A673 (cell line): ENCODE measurements at regions not wholly inside any gene's neighbourhood (a gene's known extent, or its start where the extent isn't known, plus 50 kb on each side); places are given as distances from the start of the nearest gene placed in this dataset.

Experiments used
- EZH2 ChIP-seq: fragments of 200-600 bp; sonication (generic); IDR thresholded peaks from 2 replicates; pipeline ENCODE4 v1.6.1; 2017; ENCODE audit warnings: borderline replicate concordance, low read depth, mild to moderate bottlenecking, mixed read lengths, antibody characterized with exemption, low read length; ENCODE audit not compliant: poor library complexity, severe bottlenecking
- TF ChIP-seq, protein P1 (sequence below): fragments of 300-800, 200-600 bp; sonication (generic); conservative IDR thresholded peaks from 2 replicates; pipeline ENCODE4 v1.5.1; 2017; ENCODE audit warnings: low read depth, mild to moderate bottlenecking, antibody characterized with exemption, low read length, moderate library complexity, mixed read lengths

DNA sequence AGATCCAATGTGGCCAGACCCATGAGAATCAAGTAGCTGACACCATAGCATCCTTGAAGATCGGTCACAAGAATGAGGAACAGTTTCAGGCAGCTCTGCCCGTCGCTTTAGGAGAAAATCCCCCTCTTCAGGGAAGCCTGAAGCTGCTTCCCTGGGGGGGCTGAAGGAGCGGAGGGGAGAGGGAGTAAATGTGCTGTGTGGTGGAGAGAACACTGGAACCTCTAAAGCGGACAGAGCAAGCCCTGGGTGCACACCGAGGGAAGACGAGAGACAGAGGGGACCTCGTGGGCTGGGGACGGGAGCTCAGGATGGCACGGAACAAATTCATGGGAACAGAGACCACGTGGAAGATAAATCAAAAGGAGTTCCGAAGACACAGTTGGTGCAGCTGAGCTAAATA, 154.3 kb downstream of the NDUFA10 start:
- TF ChIP-seq, protein P1, sequence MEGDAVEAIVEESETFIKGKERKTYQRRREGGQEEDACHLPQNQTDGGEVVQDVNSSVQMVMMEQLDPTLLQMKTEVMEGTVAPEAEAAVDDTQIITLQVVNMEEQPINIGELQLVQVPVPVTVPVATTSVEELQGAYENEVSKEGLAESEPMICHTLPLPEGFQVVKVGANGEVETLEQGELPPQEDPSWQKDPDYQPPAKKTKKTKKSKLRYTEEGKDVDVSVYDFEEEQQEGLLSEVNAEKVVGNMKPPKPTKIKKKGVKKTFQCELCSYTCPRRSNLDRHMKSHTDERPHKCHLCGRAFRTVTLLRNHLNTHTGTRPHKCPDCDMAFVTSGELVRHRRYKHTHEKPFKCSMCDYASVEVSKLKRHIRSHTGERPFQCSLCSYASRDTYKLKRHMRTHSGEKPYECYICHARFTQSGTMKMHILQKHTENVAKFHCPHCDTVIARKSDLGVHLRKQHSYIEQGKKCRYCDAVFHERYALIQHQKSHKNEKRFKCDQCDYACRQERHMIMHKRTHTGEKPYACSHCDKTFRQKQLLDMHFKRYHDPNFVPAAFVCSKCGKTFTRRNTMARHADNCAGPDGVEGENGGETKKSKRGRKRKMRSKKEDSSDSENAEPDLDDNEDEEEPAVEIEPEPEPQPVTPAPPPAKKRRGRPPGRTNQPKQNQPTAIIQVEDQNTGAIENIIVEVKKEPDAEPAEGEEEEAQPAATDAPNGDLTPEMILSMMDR, result no peak
- no peak for TF ChIP-seq EZH2
